Suprapubic skin (tissue), 3 donors: ENCODE measurements at regions not wholly inside any gene's neighbourhood (a gene's known extent, or its start where the extent isn't known, plus 50 kb on each side); places are given as distances from the start of the nearest gene placed in this dataset.

ENCODE experiments used
- CTCF ChIP-seq, 2 donors: fragments of 200-600 bp in 1 of 2; fragments of 450-650 bp in 1 of 2; sonication (generic) in 1 of 2; IDR thresholded peaks; one replicate each; pipeline ENCODE4 v1.5.1; 2016 to 2019; ENCODE audit warnings: antibody characterized with exemption in 2 of 2, mild to moderate bottlenecking in 1 of 2, moderate library complexity in 1 of 2
- EP300 ChIP-seq: sonication (generic); formaldehyde crosslinking; IDR thresholded peaks from one replicate; pipeline ENCODE4 v1.6.1; 2017; ENCODE audit warnings: antibody characterized with exemption
- POLR2A ChIP-seq, 2 donors: fragments of 450-650 bp; IDR thresholded peaks; one replicate each; pipeline ENCODE4 v1.6.1; 2017; ENCODE audit warnings: antibody characterized with exemption in 2 of 2, mild to moderate bottlenecking in 2 of 2, moderate library complexity in 2 of 2

- TF ChIP-seq CTCF (IDR thresholded peaks at IDR 0.05) (no peak), EP300 (no peak), POLR2A (IDR thresholded peaks at IDR 0.05) (no peak)
Observed at GRCh38 chr20:55271371-55271770, 733.9 kb downstream of the CBLN4 start.
